EH (cell line): ENCODE measurements at regions not wholly inside any gene's neighbourhood (a gene's known extent, or its start where the extent isn't known, plus 50 kb on each side); places are given as distances from the start of the nearest gene placed in this dataset.

Experiments used
- DNase-seq: peaks from one replicate; pipeline ENCODE4 v3.0.0-alpha.2; 2015; ENCODE audit warnings: low read depth

GRCh38 chr4:22103768-22104167 is 155.2 kb upstream of the KCNIP4 start:
- no peak for DNase-seq

- peak; percentile 18 for DNase-seq
Observed at GRCh38 chr4:22099896-22100295, 151.3 kb upstream of the KCNIP4 start.

GRCh38 chr4:22097596-22097995 is 149.0 kb upstream of the KCNIP4 start:
- no peak for DNase-seq

GRCh38 chr4:22094217-22094616 is 145.6 kb upstream of the KCNIP4 start:
- no peak for DNase-seq

- DNase-seq, result no peak
Observed at GRCh38 chr4:22093126-22093525, 144.6 kb upstream of the KCNIP4 start.

- DNase-seq, result no peak
Observed at GRCh38 chr4:22091906-22092305, 143.3 kb upstream of the KCNIP4 start.

GRCh38 chr4:22091352-22091717 is 142.8 kb upstream of the KCNIP4 start:
- no peak for DNase-seq

GRCh38 chr4:22090661-22091351 is 142.2 kb upstream of the KCNIP4 start:
- DNase-seq, result peak; percentile 6

- no peak for DNase-seq
Observed at GRCh38 chr4:22077571-22077970, 129.0 kb upstream of the KCNIP4 start.

- no peak for DNase-seq
Observed at GRCh38 chr4:22072726-22073125, 124.2 kb upstream of the KCNIP4 start.

- no peak for DNase-seq
Observed at GRCh38 chr4:22072240-22072639, 123.7 kb upstream of the KCNIP4 start.

- peak; percentile 1 for DNase-seq
Observed at GRCh38 chr4:22071749-22072148, 123.2 kb upstream of the KCNIP4 start.

GRCh38 chr4:22070256-22070655 is 121.7 kb upstream of the KCNIP4 start:
- no peak for DNase-seq

GRCh38 chr4:22063613-22064012 is 115.0 kb upstream of the KCNIP4 start:
- DNase-seq, result no peak

- DNase-seq, result no peak
Observed at GRCh38 chr4:22062676-22063075, 114.1 kb upstream of the KCNIP4 start.

- no peak for DNase-seq
Observed at GRCh38 chr4:22055954-22056353, 107.4 kb upstream of the KCNIP4 start.

GRCh38 chr4:22052076-22052475 is 103.5 kb upstream of the KCNIP4 start:
- no peak for DNase-seq

- DNase-seq, result no peak
Observed at GRCh38 chr4:22048323-22048722, 99.8 kb upstream of the KCNIP4 start.

GRCh38 chr4:22047793-22048192 is 99.2 kb upstream of the KCNIP4 start:
- DNase-seq, result no peak

GRCh38 chr4:22045051-22045630 is 96.6 kb upstream of the KCNIP4 start:
- DNase-seq, result no peak

- DNase-seq, result no peak
Observed at GRCh38 chr4:22031423-22031822, 82.9 kb upstream of the KCNIP4 start.

GRCh38 chr4:22030881-22031280 is 82.3 kb upstream of the KCNIP4 start:
- DNase-seq, result no peak

GRCh38 chr4:22030307-22030706 is 81.7 kb upstream of the KCNIP4 start:
- DNase-seq, result no peak

- DNase-seq, result no peak
Observed at GRCh38 chr4:22029803-22030202, 81.2 kb upstream of the KCNIP4 start.
